ENCODE measurements at regions not wholly inside any gene's neighbourhood (a gene's known extent, or its start where the extent isn't known, plus 50 kb on each side); places are given as distances from the start of the nearest gene placed in this dataset.

DNA sequence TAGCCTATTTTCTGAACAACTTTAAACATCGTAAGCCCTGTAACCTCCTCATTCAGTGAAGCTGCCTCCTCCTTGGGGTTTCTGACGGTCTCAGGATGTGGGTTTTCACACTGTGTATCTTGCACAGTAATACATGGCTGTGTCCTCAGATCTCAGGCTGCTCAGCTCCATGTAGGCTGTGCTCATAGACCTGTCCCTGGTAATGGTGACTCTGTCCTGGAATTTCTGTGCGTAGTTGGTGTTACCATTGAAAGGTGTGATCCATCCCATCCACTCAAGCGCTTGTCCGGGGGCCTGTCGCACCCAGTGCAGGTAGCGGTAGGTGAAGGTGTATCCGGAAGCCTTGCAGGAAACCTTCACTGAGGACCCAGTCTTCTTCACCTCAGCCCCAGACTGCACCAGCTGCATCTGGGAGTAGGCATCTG is 980.5 kb downstream of the TMEM121 start:
- Histone ChIP-seq H3K4me1 (ENCODE audit: control insufficient read depth, low read length) (peaks cover 8% of the 10 kb centered on the region), H3K79me2 (ENCODE audit: control insufficient read depth, low read length) (no peaks in the 10 kb centered on the region), H3K27me3 (ENCODE audit: control insufficient read depth, low read length) (peaks cover 59% of the 10 kb centered on the region), H3K9me3 (ENCODE audit: control insufficient read depth, insufficient read depth, low read length) (no peaks in the 10 kb centered on the region), H3F3A (ENCODE audit: control insufficient read depth, insufficient read depth) (no peaks in the 10 kb centered on the region), H3K36me3 (ENCODE audit: control insufficient read depth, low read length) (no peaks in the 10 kb centered on the region), H3K4me2 (ENCODE audit: low read length) (no peak overlapping the region), H3K9me2 (replicated peaks; ENCODE audit: control insufficient read depth, low read length) (no peaks in the 10 kb centered on the region), H3K27ac (ENCODE audit: low read depth, low read length) (no peak overlapping the region), H4K20me1 (ENCODE audit: control insufficient read depth, insufficient read depth, low read depth, low read length) (no peaks in the 10 kb centered on the region), H3K4me3 (ENCODE audit: low read length) (no peak overlapping the region)
- no peak for TF ChIP-seq EZH2phosphoT487 (IDR thresholded peaks at IDR 0.05; ENCODE audit: borderline replicate concordance, low read length)
- TF ChIP-seq, protein P1, sequence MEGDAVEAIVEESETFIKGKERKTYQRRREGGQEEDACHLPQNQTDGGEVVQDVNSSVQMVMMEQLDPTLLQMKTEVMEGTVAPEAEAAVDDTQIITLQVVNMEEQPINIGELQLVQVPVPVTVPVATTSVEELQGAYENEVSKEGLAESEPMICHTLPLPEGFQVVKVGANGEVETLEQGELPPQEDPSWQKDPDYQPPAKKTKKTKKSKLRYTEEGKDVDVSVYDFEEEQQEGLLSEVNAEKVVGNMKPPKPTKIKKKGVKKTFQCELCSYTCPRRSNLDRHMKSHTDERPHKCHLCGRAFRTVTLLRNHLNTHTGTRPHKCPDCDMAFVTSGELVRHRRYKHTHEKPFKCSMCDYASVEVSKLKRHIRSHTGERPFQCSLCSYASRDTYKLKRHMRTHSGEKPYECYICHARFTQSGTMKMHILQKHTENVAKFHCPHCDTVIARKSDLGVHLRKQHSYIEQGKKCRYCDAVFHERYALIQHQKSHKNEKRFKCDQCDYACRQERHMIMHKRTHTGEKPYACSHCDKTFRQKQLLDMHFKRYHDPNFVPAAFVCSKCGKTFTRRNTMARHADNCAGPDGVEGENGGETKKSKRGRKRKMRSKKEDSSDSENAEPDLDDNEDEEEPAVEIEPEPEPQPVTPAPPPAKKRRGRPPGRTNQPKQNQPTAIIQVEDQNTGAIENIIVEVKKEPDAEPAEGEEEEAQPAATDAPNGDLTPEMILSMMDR (IDR thresholded peaks at IDR 0.05; ENCODE audit: low read depth, low read length, poor library complexity, severe bottlenecking), result no peak

DNA sequence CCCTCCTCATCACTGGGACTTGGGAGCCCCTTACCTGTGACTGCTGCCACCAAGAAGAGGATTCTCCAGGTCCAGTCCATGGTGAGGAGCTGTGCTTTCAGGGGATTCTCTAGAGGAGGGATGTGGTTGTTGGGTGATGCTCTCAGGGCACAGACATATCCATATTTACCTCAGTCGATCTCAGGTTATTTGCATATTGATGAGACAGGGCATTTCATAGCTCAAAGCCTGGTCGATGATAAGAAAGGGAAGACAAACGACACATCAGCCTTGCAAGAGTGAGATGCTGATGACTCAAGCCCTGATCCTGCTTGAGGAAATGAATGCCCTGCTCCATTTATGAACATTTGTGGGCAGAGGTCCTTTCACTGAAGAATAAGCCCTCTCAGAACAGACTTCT is 981.0 kb downstream of the TMEM121 start:
- TF ChIP-seq, protein P1 (IDR thresholded peaks at IDR 0.05; ENCODE audit: low read depth, low read length, poor library complexity, severe bottlenecking), result no peak
- no peak for TF ChIP-seq EZH2phosphoT487 (IDR thresholded peaks at IDR 0.05; ENCODE audit: borderline replicate concordance, low read length)
- Histone ChIP-seq H3K9me3 (ENCODE audit: control insufficient read depth, insufficient read depth, low read length) (no peaks in the 10 kb centered on the region), H3K4me2 (ENCODE audit: low read length) (no peak overlapping the region), H3K9me2 (replicated peaks; ENCODE audit: control insufficient read depth, low read length) (no peaks in the 10 kb centered on the region), H3K4me1 (ENCODE audit: control insufficient read depth, low read length) (peaks cover 8% of the 10 kb centered on the region), H3F3A (ENCODE audit: control insufficient read depth, insufficient read depth) (no peaks in the 10 kb centered on the region), H4K20me1 (ENCODE audit: control insufficient read depth, insufficient read depth, low read depth, low read length) (no peaks in the 10 kb centered on the region), H3K79me2 (ENCODE audit: control insufficient read depth, low read length) (no peaks in the 10 kb centered on the region), H3K27ac (ENCODE audit: low read depth, low read length) (no peak overlapping the region), H3K36me3 (ENCODE audit: control insufficient read depth, low read length) (no peaks in the 10 kb centered on the region), H3K27me3 (ENCODE audit: control insufficient read depth, low read length) (peaks cover 56% of the 10 kb centered on the region), H3K4me3 (ENCODE audit: low read length) (no peak overlapping the region)

DNA sequence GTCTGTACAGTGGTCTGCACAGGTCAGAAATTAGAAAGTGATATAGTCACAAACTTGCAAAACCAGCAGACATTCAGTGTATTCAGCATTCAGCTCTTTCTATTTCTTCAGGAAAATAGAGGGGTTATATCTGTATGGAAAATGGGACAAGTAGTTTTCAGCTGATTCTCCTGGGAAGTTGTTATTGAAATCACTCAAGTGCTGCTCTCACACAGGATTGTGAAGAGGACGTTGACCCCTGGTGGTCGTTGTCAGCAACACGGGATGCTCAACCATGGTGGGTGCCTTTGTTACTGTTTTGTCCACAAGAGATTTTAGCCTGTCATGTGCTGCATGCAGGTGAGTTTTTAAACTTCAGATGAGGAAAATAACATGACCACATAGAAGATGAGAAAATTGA is 981.8 kb downstream of the TMEM121 start:
- Histone ChIP-seq H3K27ac (ENCODE audit: low read depth, low read length) (no peak overlapping the region), H3K9me2 (replicated peaks; ENCODE audit: control insufficient read depth, low read length) (no peaks in the 10 kb centered on the region), H3K9me3 (ENCODE audit: control insufficient read depth, insufficient read depth, low read length) (no peaks in the 10 kb centered on the region), H3K36me3 (ENCODE audit: control insufficient read depth, low read length) (no peaks in the 10 kb centered on the region), H4K20me1 (ENCODE audit: control insufficient read depth, insufficient read depth, low read depth, low read length) (no peaks in the 10 kb centered on the region), H3K4me2 (ENCODE audit: low read length) (no peak overlapping the region), H3F3A (ENCODE audit: control insufficient read depth, insufficient read depth) (no peaks in the 10 kb centered on the region), H3K27me3 (ENCODE audit: control insufficient read depth, low read length) (peaks cover 57% of the 10 kb centered on the region), H3K4me3 (ENCODE audit: low read length) (no peak overlapping the region), H3K79me2 (ENCODE audit: control insufficient read depth, low read length) (no peaks in the 10 kb centered on the region), H3K4me1 (ENCODE audit: control insufficient read depth, low read length) (peaks cover 8% of the 10 kb centered on the region)
- TF ChIP-seq EZH2phosphoT487 (IDR thresholded peaks at IDR 0.05; ENCODE audit: borderline replicate concordance, low read length), result no peak
- TF ChIP-seq, protein P1 (IDR thresholded peaks at IDR 0.05; ENCODE audit: low read depth, low read length, poor library complexity, severe bottlenecking), result peak; percentile 42

DNA sequence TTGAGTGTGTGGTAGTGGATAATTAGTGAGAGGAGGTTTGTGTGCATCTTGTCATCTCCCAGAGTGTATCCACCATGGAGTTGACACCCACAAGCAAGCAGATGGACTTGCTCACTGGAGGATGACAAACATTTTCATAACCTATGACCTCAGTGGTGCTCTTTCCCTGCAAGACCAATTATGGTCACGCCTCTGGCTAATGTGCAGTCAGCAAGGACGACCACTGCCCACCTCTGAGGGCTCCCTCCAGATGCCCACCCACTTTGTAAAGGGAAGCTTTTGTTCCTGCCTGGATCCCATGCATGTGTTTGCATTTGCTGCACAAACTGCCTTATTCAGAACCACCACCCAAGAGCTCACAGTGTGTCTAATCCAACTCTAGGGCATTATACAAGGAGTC is 982.8 kb downstream of the TMEM121 start:
- H3K9me2 ChIP-seq (replicated peaks; ENCODE audit: control insufficient read depth, low read length), result no peaks in the 10 kb centered on the region
- no peak for TF ChIP-seq EZH2phosphoT487 (IDR thresholded peaks at IDR 0.05; ENCODE audit: borderline replicate concordance, low read length)

More for the DNA sequence above, 982.8 kb downstream of the TMEM121 start:
- Histone ChIP-seq H3K4me1 (ENCODE audit: control insufficient read depth, low read length) (peaks cover 8% of the 10 kb centered on the region), H3F3A (ENCODE audit: control insufficient read depth, insufficient read depth) (no peaks in the 10 kb centered on the region), H3K79me2 (ENCODE audit: control insufficient read depth, low read length) (no peaks in the 10 kb centered on the region), H3K36me3 (ENCODE audit: control insufficient read depth, low read length) (no peaks in the 10 kb centered on the region), H3K4me2 (ENCODE audit: low read length) (no peak overlapping the region), H4K20me1 (ENCODE audit: control insufficient read depth, insufficient read depth, low read depth, low read length) (no peaks in the 10 kb centered on the region), H3K9me3 (ENCODE audit: control insufficient read depth, insufficient read depth, low read length) (no peaks in the 10 kb centered on the region), H3K4me3 (ENCODE audit: low read length) (no peak overlapping the region), H3K27me3 (ENCODE audit: control insufficient read depth, low read length) (peaks cover 56% of the 10 kb centered on the region), H3K27ac (ENCODE audit: low read depth, low read length) (no peak overlapping the region)

Data from DOHH2 (cell line).